Iris pigment epithelial cell (primary cell): ENCODE measurements at regions not wholly inside any gene's neighbourhood (a gene's known extent, or its start where the extent isn't known, plus 50 kb on each side); places are given as distances from the start of the nearest gene placed in this dataset.

Experiments
- DNase-seq: peaks from one replicate; pipeline ENCODE4 v3.0.0-alpha.2; 2011; ENCODE audit warnings: low read depth

- no peak for DNase-seq
These were observed 59.6 kb upstream of the CSF3R start for GRCh38 chr1:36542024-36542961.

GRCh38 chr1:36540056-36540455 is 57.3 kb upstream of the CSF3R start:
- DNase-seq, result no peak

- DNase-seq, result no peak
These were observed 56.8 kb upstream of the CSF3R start for GRCh38 chr1:36539526-36539925.

GRCh38 chr1:36537991-36538390 is 55.3 kb upstream of the CSF3R start:
- no peak for DNase-seq

- DNase-seq, result no peak
These were observed 54.6 kb upstream of the CSF3R start for GRCh38 chr1:36537190-36537768.

- no peak for DNase-seq
These were observed 54.0 kb upstream of the CSF3R start for GRCh38 chr1:36536727-36537126.

GRCh38 chr1:36534711-36535412 is 52.1 kb upstream of the CSF3R start:
- DNase-seq, result no peak

GRCh38 chr1:36533897-36534296 is 51.2 kb upstream of the CSF3R start:
- DNase-seq, result no peak

GRCh38 chr1:36532810-36533401 is 50.2 kb upstream of the CSF3R start:
- no peak for DNase-seq
